ENCODE measurements at regions not wholly inside any gene's neighbourhood (a gene's known extent, or its start where the extent isn't known, plus 50 kb on each side); places are given as distances from the start of the nearest gene placed in this dataset.

GRCh38 chr9:79056041-79056440 is 515.7 kb upstream of the TLE4 start:
- peaks cover 14% of the 10 kb centered on the region for H3K4me1 ChIP-seq (ENCODE audit: low read length)
- H3K4me2 ChIP-seq (ENCODE audit: low read length), result no peak overlapping the region
- H3K27me3 ChIP-seq (ENCODE audit: low read depth, low read length), result no peaks in the 10 kb centered on the region
- H4K20me1 ChIP-seq (ENCODE audit: insufficient read depth, low read length), result no peaks in the 10 kb centered on the region
- H3K79me2 ChIP-seq (ENCODE audit: low read length), result no peaks in the 10 kb centered on the region
- H3K36me3 ChIP-seq (replicated peaks; ENCODE audit: low read depth, low read length), result no peaks in the 10 kb centered on the region
- H3K27ac ChIP-seq (ENCODE audit: low read length), result no peak overlapping the region
- H3K4me3 ChIP-seq (ENCODE audit: low read length), result no peak overlapping the region
- H2AFZ ChIP-seq (ENCODE audit: low read depth, low read length), result no peak overlapping the region
- no peak for TF ChIP-seq EZH2phosphoT487 (IDR thresholded peaks at IDR 0.05; ENCODE audit: low read depth)
- TF ChIP-seq CTCF (IDR thresholded peaks at IDR 0.05; ENCODE audit: low read depth, low read length), result no peak
- H3K9ac ChIP-seq (ENCODE audit: low read length), result no peak overlapping the region
- no peaks in the 10 kb centered on the region for H3K9me3 ChIP-seq (ENCODE audit: insufficient read depth, low read length)

DNA sequence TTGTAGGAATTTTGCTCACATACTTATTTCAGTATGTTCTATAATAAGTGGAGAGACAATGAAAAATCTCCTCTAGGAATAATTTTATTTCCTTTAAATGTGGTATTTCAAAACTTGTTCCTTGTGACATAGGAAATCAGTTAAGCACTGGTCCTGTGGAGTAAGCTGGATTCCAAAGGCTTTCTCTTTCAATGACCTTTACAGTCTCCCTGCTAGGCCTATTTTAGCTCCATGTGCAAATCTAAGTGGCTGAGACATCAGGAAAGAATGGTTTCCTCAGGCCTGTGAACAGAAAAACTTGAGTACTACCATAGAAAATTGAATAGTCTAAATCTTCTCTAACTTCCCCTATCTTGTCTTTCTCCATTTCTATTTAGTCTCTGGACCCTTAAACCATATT is 514.2 kb upstream of the TLE4 start:
- no peak overlapping the region for H3K27ac ChIP-seq (ENCODE audit: low read length)
- H3K9me3 ChIP-seq (ENCODE audit: insufficient read depth, low read length), result no peaks in the 10 kb centered on the region
- no peaks in the 10 kb centered on the region for H3K27me3 ChIP-seq (ENCODE audit: low read depth, low read length)
- no peak overlapping the region for H3K9ac ChIP-seq (ENCODE audit: low read length)
- no peak overlapping the region for H3K4me2 ChIP-seq (ENCODE audit: low read length)
- H3K36me3 ChIP-seq (replicated peaks; ENCODE audit: low read depth, low read length), result no peaks in the 10 kb centered on the region
- H3K4me3 ChIP-seq (ENCODE audit: low read length), result no peak overlapping the region
- no peaks in the 10 kb centered on the region for H4K20me1 ChIP-seq (ENCODE audit: insufficient read depth, low read length)
- H3K79me2 ChIP-seq (ENCODE audit: low read length), result no peaks in the 10 kb centered on the region
- H2AFZ ChIP-seq (ENCODE audit: low read depth, low read length), result no peak overlapping the region
- peaks cover 14% of the 10 kb centered on the region for H3K4me1 ChIP-seq (ENCODE audit: low read length)
- TF ChIP-seq EZH2phosphoT487 (IDR thresholded peaks at IDR 0.05; ENCODE audit: low read depth) (no peak), CTCF (IDR thresholded peaks at IDR 0.05; ENCODE audit: low read depth, low read length) (no peak)

GRCh38 chr9:79060766-79061165 is 511.0 kb upstream of the TLE4 start:
- Histone ChIP-seq H3K79me2 (ENCODE audit: low read length) (no peaks in the 10 kb centered on the region), H3K9ac (ENCODE audit: low read length) (no peak overlapping the region), H3K27ac (ENCODE audit: low read length) (no peak overlapping the region), H3K4me1 (ENCODE audit: low read length) (no peaks in the 10 kb centered on the region), H3K4me2 (ENCODE audit: low read length) (no peak overlapping the region), H3K36me3 (replicated peaks; ENCODE audit: low read depth, low read length) (no peaks in the 10 kb centered on the region), H3K4me3 (ENCODE audit: low read length) (no peak overlapping the region), H3K27me3 (ENCODE audit: low read depth, low read length) (no peaks in the 10 kb centered on the region), H3K9me3 (ENCODE audit: insufficient read depth, low read length) (no peaks in the 10 kb centered on the region), H2AFZ (ENCODE audit: low read depth, low read length) (no peak overlapping the region), H4K20me1 (ENCODE audit: insufficient read depth, low read length) (no peaks in the 10 kb centered on the region)
- TF ChIP-seq EZH2phosphoT487 (IDR thresholded peaks at IDR 0.05; ENCODE audit: low read depth) (no peak), CTCF (IDR thresholded peaks at IDR 0.05; ENCODE audit: low read depth, low read length) (no peak)

DNA sequence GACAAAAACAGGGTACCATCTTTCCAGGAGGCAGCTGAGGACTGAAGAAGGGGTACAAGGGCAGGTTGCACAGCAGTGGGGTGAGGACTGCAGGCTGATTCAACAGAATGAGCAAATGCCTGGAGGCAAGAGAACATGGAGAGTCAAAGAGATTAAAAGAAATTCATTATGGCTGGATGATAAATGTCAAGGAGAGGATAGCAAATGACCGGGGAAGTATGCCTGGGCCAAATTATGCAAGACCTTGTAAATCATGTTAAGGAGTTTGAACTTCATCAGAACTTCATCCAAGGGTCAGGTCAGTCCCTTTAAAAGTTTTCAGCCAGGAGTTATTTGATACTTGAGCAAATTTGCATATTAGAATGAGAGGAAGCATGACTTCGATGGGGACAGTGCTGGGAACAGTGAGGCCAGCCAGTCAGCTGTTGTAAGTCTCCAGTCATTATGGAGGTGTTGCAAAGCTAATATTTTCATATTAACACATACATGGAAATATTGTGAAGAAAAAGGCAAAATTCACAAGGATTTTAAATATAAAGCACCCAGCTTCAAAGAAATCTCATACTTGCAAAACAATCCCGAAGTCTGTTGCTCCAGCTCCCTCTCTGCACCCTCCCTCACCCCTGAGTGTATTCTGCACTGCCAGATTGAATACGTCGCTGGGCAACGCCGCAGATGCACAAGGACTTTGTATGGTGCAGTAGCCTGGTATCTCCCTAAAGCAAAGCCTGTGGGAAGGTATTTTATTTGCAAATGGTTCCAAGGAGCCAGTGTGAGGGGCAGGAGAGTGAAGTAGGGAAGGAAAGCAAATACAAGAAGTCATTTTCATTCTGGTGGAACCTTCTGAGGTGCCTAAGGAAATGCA is 509.8 kb upstream of the TLE4 start:
- Histone ChIP-seq H3K27ac (ENCODE audit: low read length) (no peak overlapping the region), H3K4me2 (ENCODE audit: low read length) (no peak overlapping the region), H4K20me1 (ENCODE audit: insufficient read depth, low read length) (no peaks in the 10 kb centered on the region)

More for the DNA sequence above, 509.8 kb upstream of the TLE4 start:
- no peak overlapping the region for H3K4me3 ChIP-seq (ENCODE audit: low read length)
- H3K27me3 ChIP-seq (ENCODE audit: low read depth, low read length), result no peaks in the 10 kb centered on the region
- H3K4me1 ChIP-seq (ENCODE audit: low read length), result no peaks in the 10 kb centered on the region
- no peak for TF ChIP-seq EZH2phosphoT487 (IDR thresholded peaks at IDR 0.05; ENCODE audit: low read depth)
- no peak for TF ChIP-seq CTCF (IDR thresholded peaks at IDR 0.05; ENCODE audit: low read depth, low read length)
- H3K36me3 ChIP-seq (replicated peaks; ENCODE audit: low read depth, low read length), result no peaks in the 10 kb centered on the region
- no peak overlapping the region for H2AFZ ChIP-seq (ENCODE audit: low read depth, low read length)
- H3K79me2 ChIP-seq (ENCODE audit: low read length), result no peaks in the 10 kb centered on the region
- H3K9ac ChIP-seq (ENCODE audit: low read length), result no peak overlapping the region
- no peaks in the 10 kb centered on the region for H3K9me3 ChIP-seq (ENCODE audit: insufficient read depth, low read length)
